ENCODE measurements at regions not wholly inside any gene's neighbourhood (a gene's known extent, or its start where the extent isn't known, plus 50 kb on each side); places are given as distances from the start of the nearest gene placed in this dataset.
"Not testable (repeated sequence)": the region's sequence is repeated elsewhere in the genome, so short reads cannot be mapped to it uniquely, and the experiment has no call there.

- DNase-seq, result no peak
Observed at GRCh38 chr1:79287982-79288381, 281.5 kb upstream of the ADGRL4 start.

GRCh38 chr1:79285667-79286066, 279.1 kb upstream of the ADGRL4 start:
- DNase-seq, result no peak

- DNase-seq, result no peak
Observed at GRCh38 chr1:79283451-79283850, 276.9 kb upstream of the ADGRL4 start.

- DNase-seq, result no peak
Observed at GRCh38 chr1:79281442-79281841, 274.9 kb upstream of the ADGRL4 start.

- DNase-seq, result no peak
Observed at GRCh38 chr1:79271759-79272158, 265.2 kb upstream of the ADGRL4 start.

- no peak for DNase-seq
Observed at GRCh38 chr1:79264975-79265818, 258.7 kb upstream of the ADGRL4 start.

- no peak for DNase-seq
Observed at GRCh38 chr1:79264285-79264684, 257.8 kb upstream of the ADGRL4 start.

GRCh38 chr1:79262745-79263258, 256.3 kb upstream of the ADGRL4 start:
- no peak for DNase-seq

- DNase-seq, result no peak
Observed at GRCh38 chr1:79259390-79260336, 253.1 kb upstream of the ADGRL4 start.

GRCh38 chr1:79255421-79255820, 248.9 kb upstream of the ADGRL4 start:
- DNase-seq, result no peak

- no peak for DNase-seq
Observed at GRCh38 chr1:79252598-79252997, 246.1 kb upstream of the ADGRL4 start.

- no peak for DNase-seq
Observed at GRCh38 chr1:79239840-79240239, 233.3 kb upstream of the ADGRL4 start.

- DNase-seq, result no peak
Observed at GRCh38 chr1:79235301-79236002, 228.9 kb upstream of the ADGRL4 start.

- DNase-seq, result no peak
Observed at GRCh38 chr1:79232818-79233217, 226.3 kb upstream of the ADGRL4 start.

- DNase-seq, result not testable (repeated sequence)
Observed at GRCh38 chr1:79230751-79231150, 224.2 kb upstream of the ADGRL4 start.

GRCh38 chr1:79226963-79227362, 220.4 kb upstream of the ADGRL4 start:
- no peak for DNase-seq

GRCh38 chr1:79224537-79224936, 218.0 kb upstream of the ADGRL4 start:
- DNase-seq, result no peak

- DNase-seq, result no peak
Observed at GRCh38 chr1:79220509-79220908, 214.0 kb upstream of the ADGRL4 start.

- no peak for DNase-seq
Observed at GRCh38 chr1:79215311-79215710, 208.8 kb upstream of the ADGRL4 start.

GRCh38 chr1:79207786-79208185, 201.3 kb upstream of the ADGRL4 start:
- DNase-seq, result no peak

- DNase-seq, result no peak
Observed at GRCh38 chr1:79207331-79207730, 200.8 kb upstream of the ADGRL4 start.

GRCh38 chr1:79204779-79205479, 198.4 kb upstream of the ADGRL4 start:
- DNase-seq, result no peak

Measured in CD4-positive, alpha-beta T cell treated with Interleukin-1 beta for 1 hour (primary cell).